ENCODE measurements at regions not wholly inside any gene's neighbourhood (a gene's known extent, or its start where the extent isn't known, plus 50 kb on each side); places are given as distances from the start of the nearest gene placed in this dataset.
"Not testable (repeated sequence)": the region's sequence is repeated elsewhere in the genome, so short reads cannot be mapped to it uniquely, and the experiment has no call there.

DNA sequence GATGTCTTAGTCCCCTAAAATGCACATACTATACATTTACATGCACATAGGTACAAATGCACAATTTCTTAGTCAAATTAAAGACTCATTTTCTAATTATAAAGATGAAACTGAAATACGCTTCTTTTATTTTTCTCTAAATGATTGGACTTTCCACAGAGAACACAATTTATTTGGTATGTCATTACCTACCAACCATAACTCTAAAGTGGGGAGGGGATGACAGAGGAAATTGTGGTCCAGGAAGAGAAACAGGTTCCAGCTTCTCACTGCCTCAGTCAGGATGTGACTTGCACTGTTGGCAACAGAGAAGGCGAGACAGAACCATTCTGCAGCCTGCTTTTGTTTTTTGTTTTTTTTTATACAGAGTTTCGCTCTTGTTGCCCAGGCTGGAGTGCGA, 1189.2 kb downstream of the PLA2G4A start:
- H3K27ac Mint-ChIP-seq, result no peak overlapping the region
- no peaks in the 10 kb centered on the region for H3K4me1 Mint-ChIP-seq
- H3K4me3 Mint-ChIP-seq, result no peak overlapping the region
- intact Hi-C loops (cut with micrococcal nuclease), result no loop called here
- no peaks in the 10 kb centered on the region for H3K27me3 Mint-ChIP-seq
- no peaks in the 10 kb centered on the region for H3K9me3 Mint-ChIP-seq
- no peaks in the 10 kb centered on the region for H3K36me3 Mint-ChIP-seq (ENCODE audit: low read depth)
- DNase-seq, result no peak

DNA sequence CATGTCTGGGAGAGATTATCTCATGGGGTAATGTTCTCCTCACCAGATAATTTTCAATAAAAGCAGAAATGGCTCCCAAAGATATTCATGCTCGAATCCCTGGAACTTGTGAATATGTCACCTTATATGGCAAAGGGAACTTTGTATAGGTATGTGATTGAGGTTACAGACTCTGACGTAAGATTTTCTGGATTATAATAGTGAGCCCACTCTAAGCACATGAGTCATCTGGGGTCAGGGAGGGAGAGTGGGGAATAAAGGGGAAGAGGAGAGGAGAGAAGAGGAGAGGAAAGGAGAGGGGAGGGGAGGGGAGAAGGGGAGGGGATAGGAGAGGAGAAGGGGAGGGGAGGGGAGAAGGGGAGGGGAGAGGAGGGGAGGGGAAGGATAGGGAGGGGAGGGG, 1193.9 kb downstream of the PLA2G4A start:
- Mint-ChIP-seq H3K4me3 (no peak overlapping the region), H3K27me3 (no peaks in the 10 kb centered on the region), H3K27ac (no peak overlapping the region), H3K36me3 (ENCODE audit: low read depth) (no peaks in the 10 kb centered on the region), H3K4me1 (no peaks in the 10 kb centered on the region), H3K9me3 (no peaks in the 10 kb centered on the region)
- DNase-seq, result no peak
- intact Hi-C loops (cut with micrococcal nuclease), result no loop called here

DNA sequence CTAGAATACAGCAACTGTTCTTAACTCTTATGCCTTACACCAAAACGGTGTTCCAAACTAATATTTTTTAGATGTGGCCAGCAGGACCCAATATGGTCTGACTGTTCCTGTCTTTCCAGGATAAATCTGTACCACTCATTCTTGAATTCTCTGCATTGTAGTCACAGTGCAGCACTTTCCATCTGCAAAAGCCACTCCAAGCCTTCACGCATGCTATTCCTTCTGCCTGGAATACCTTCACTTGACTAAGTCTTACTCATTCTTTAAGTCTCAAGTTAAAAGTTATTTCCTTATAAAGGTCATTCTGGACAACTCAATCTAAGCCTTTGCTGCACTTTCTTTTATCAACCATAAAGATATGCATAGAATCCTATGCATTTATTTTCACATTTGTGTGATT, 1194.5 kb downstream of the PLA2G4A start:
- intact Hi-C loops (cut with micrococcal nuclease), result no loop called here
- Mint-ChIP-seq H3K4me1 (no peaks in the 10 kb centered on the region), H3K36me3 (ENCODE audit: low read depth) (no peaks in the 10 kb centered on the region), H3K27me3 (no peaks in the 10 kb centered on the region), H3K4me3 (no peak overlapping the region), H3K9me3 (no peaks in the 10 kb centered on the region), H3K27ac (no peak overlapping the region)
- no peak for DNase-seq

DNA sequence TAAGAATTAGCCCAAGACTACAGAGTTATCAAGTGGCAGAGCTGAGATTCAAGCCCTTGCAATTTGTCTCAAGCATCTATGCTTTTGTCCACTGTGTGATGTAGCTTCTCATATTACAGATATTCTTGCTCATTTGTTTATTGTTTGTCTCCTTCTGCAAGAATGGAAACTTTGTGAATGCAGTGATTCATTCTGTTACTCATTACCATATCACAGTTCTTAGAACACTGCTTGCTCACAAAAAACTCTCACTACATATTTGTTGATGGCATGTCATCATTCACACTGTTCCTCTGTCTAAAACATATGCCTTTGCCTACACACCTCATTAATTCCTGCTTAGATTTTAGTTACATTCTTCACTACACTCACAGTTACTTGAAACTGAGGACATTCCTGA, 1198.9 kb downstream of the PLA2G4A start:
- Mint-ChIP-seq H3K36me3 (ENCODE audit: low read depth) (no peaks in the 10 kb centered on the region), H3K27ac (no peak overlapping the region), H3K27me3 (no peaks in the 10 kb centered on the region), H3K4me1 (no peaks in the 10 kb centered on the region), H3K9me3 (no peaks in the 10 kb centered on the region), H3K4me3 (no peak overlapping the region)
- DNase-seq, result no peak
- intact Hi-C loops (cut with micrococcal nuclease), result no loop called here

DNA sequence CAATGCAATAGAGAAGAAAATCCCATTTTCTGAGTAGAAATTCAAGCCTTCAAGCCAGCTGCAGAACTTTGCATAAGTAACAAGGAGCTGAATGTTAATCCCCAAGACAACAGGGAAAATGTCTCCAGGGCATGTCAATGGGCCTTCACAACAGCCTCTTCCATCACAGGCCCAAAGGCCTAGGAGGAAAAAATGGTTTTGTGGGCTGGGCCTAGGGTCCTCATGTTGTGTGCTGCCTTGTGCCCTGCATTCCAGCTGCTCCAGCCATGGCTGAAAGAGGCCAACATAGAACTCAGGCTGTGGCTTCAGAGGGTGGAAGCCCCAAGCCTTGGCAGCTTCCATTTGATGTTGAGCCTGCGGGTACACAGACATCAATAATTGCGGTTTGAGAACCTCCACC, 1208.8 kb downstream of the PLA2G4A start:
- H3K4me1 Mint-ChIP-seq; H3K27ac Mint-ChIP-seq; H3K9me3 Mint-ChIP-seq; H3K27me3 Mint-ChIP-seq; H3K4me3 Mint-ChIP-seq; H3K36me3 Mint-ChIP-seq (ENCODE audit: low read depth); intact Hi-C loops (cut with micrococcal nuclease); DNase-seq: not testable (repeated sequence)

DNA sequence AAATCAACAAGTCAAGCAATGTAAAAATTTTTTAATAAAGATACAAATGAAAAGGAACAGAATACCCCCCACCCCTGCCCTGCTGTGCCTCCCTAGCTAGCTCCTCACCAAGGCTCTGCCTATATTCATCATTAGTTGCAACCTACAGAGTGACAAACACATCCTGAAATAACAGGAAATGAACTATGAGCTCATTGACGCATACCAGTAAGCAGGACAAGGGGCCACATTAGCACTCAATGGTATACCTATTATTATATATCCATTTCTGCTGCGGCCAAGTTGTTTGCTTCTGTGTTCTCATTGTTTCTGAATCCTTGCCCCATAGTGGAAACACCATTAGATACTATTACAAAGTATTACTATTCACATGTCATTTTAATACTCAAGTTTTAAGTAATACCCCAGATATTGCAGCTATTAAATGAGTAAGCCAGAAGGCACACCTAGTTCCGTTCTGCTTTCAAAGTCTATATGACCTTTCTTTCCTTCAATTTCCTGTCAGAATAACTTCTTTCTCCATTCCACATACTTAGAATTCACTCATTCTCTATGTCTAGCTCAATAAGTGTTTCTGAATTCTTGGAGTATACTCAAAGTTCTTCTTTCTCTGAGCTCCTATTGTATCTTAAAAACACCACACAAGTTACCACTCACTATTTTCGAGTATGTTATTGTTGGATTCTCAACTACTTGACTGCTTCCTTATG, 1214.9 kb downstream of the PLA2G4A start:
- Mint-ChIP-seq H3K27ac (no peak overlapping the region), H3K4me3 (no peak overlapping the region), H3K4me1 (no peaks in the 10 kb centered on the region), H3K27me3 (no peaks in the 10 kb centered on the region), H3K9me3 (no peaks in the 10 kb centered on the region), H3K36me3 (ENCODE audit: low read depth) (no peaks in the 10 kb centered on the region)
- intact Hi-C loops (cut with micrococcal nuclease), result no loop called here
- DNase-seq, result no peak

DNA sequence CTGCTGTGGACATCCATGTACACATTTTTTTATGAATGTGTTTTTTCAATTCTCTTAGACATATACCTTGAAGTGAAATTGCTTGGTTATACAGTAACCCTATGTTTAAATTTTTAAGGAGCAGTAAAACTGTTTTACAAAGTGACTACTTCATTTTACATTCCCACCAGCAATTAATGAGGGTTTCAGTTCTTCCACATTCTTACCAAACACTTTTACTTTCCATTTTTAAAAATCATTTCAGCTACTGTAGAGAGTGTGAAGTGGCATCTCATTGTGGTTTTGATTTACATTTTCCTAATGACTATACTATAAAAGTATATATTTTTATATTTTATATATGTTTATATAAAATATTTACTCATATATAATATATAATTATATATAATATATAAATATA, 1221.5 kb downstream of the PLA2G4A start:
- no peaks in the 10 kb centered on the region for H3K9me3 Mint-ChIP-seq
- no peaks in the 10 kb centered on the region for H3K36me3 Mint-ChIP-seq (ENCODE audit: low read depth)
- no peaks in the 10 kb centered on the region for H3K4me1 Mint-ChIP-seq
- intact Hi-C loops (cut with micrococcal nuclease), result no loop called here
- no peak overlapping the region for H3K4me3 Mint-ChIP-seq
- no peak for DNase-seq
- no peak overlapping the region for H3K27ac Mint-ChIP-seq
- H3K27me3 Mint-ChIP-seq, result no peaks in the 10 kb centered on the region

DNA sequence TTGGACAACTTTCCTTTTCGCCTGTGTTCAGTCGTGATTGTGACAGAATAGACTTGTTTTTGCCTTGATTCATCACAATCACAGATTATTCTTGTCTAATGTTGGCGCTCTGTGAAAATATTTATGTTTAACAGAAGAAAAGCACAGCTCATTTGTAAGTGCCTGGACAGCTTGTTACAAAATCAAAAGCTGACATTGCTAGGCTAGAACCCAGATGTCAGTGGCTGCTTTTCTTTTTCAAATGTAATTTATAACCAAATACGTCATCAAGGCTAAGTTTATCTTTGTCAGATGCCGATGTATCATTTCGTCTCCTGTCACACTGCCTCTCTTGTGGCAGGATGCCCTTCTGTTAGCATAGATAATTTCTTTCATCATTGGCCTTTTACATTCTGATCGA, 1227.3 kb downstream of the PLA2G4A start:
- no peak for DNase-seq
- Mint-ChIP-seq H3K9me3 (peaks cover 3% of the 10 kb centered on the region), H3K36me3 (ENCODE audit: low read depth) (no peaks in the 10 kb centered on the region), H3K4me1 (no peaks in the 10 kb centered on the region), H3K4me3 (no peak overlapping the region), H3K27ac (no peak overlapping the region), H3K27me3 (no peaks in the 10 kb centered on the region)
- intact Hi-C loops (cut with micrococcal nuclease), result no loop called here

DNA sequence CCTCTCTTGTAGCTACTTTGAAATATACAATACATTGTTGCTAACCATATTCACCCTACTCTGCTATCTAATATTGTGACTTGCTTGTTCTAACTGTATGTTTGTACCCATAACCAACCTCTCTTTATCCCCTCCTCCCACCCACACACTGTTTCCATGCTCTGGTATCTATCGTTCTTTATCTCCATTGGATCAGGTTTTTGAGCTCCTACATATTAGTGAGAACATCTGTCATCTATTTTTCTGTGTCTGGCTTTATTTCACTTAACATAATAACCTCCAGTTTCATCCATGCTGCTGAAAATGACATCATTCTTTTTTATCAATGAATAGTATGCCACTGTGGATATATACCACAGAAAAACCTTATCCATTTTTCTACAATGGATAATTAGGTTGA, 1230.1 kb downstream of the PLA2G4A start:
- Mint-ChIP-seq H3K27me3 (no peaks in the 10 kb centered on the region), H3K4me1 (no peaks in the 10 kb centered on the region), H3K4me3 (no peak overlapping the region), H3K9me3 (peaks cover 3% of the 10 kb centered on the region), H3K27ac (no peak overlapping the region), H3K36me3 (ENCODE audit: low read depth) (no peaks in the 10 kb centered on the region)
- no peak for DNase-seq
- intact Hi-C loops (cut with micrococcal nuclease), result no loop called here

DNA sequence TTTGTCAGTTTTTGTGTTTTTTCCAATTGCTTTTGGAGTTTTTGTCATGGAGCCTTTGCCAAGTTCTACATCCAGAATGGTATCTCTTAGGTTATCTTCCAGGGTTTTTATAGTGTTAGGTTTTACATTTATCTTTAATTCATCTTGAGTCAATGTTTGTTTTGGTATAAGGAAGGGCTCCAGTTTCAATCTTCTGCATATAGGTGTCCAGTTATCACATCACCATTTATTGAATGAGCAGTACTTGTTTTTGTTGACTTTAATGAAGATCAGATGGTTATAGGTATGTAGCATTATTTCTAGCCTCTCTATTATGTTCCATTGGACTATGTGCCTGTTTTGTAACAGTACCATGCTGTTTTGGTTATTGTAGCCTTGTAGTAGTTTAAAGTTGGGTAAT, 1233.1 kb downstream of the PLA2G4A start:
- DNase-seq, result no peak
- intact Hi-C loops (cut with micrococcal nuclease), result no loop called here
- no peaks in the 10 kb centered on the region for H3K4me1 Mint-ChIP-seq
- no peak overlapping the region for H3K4me3 Mint-ChIP-seq
- H3K27me3 Mint-ChIP-seq, result no peaks in the 10 kb centered on the region
- no peak overlapping the region for H3K27ac Mint-ChIP-seq
- H3K36me3 Mint-ChIP-seq (ENCODE audit: low read depth), result no peaks in the 10 kb centered on the region
- peaks cover 13% of the 10 kb centered on the region for H3K9me3 Mint-ChIP-seq

DNA sequence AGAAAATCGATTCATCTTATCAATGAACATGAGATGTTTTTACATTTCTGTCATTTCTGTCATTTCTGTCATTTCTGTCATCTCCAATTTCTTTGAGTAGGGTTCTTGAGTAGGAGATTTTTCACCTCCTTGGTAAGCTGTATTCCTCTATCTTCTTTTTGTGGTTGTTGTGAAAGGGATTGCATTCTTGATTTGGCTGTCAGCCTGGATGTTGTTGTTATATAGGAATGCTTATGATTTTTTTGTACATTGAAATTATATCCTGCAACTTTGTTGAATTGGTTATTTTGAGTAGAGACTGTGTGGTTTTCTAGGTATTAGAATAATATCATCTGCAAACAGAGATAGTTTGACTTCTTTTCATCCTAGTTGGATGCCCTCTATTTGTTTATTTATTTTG, 1233.7 kb downstream of the PLA2G4A start:
- intact Hi-C loops (cut with micrococcal nuclease), result no loop called here
- no peak overlapping the region for H3K27ac Mint-ChIP-seq
- peaks cover 13% of the 10 kb centered on the region for H3K9me3 Mint-ChIP-seq
- no peak overlapping the region for H3K4me3 Mint-ChIP-seq
- DNase-seq, result no peak
- no peaks in the 10 kb centered on the region for H3K27me3 Mint-ChIP-seq
- no peaks in the 10 kb centered on the region for H3K36me3 Mint-ChIP-seq (ENCODE audit: low read depth)
- H3K4me1 Mint-ChIP-seq, result no peaks in the 10 kb centered on the region

DNA sequence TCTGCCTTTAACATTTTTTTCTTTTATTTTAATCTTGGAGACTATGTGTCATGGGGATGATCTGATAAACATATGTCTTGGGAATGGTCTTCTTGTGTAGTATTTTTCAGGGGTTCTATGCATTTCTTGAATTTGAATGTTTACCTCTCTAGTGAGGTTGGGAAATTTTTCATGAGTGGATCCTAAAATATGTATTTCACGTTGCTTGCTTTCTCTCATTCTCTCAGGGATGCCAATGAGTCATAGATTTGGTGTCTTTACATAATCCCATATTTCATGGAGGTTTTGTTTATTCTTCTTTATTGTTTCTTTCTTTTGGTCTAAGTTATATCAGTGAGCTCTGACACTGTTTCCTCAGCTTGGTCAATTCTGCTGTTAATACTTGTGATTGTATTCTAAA, 1237.2 kb downstream of the PLA2G4A start:
- Mint-ChIP-seq H3K36me3 (ENCODE audit: low read depth) (no peaks in the 10 kb centered on the region), H3K9me3 (peaks cover 20% of the 10 kb centered on the region), H3K27me3 (no peaks in the 10 kb centered on the region), H3K4me1 (no peaks in the 10 kb centered on the region), H3K27ac (no peak overlapping the region), H3K4me3 (no peak overlapping the region)
- no peak for DNase-seq
- intact Hi-C loops (cut with micrococcal nuclease), result no loop called here

DNA sequence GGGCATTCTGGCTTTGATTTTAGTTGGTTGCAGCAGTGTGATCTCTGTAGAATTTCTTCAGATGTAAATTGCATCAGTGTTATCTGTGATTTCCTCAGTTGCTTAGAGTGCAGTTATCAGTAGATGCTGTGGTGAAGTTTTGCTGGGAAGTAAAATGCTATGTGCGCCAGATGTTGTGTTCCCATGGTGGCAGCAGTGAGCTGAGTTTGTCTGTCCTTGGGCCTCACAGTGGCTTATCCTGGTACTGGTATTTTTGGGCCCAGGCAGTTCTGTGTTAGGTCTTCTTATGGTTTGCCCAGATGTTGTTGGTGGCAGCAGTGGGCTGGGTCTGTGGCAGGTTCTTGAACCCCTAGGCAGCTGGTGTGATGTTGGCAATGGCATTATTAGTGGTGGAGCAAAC, 1242.1 kb downstream of the PLA2G4A start:
- no peaks in the 10 kb centered on the region for H3K27me3 Mint-ChIP-seq
- no peak overlapping the region for H3K27ac Mint-ChIP-seq
- H3K4me1 Mint-ChIP-seq, result no peaks in the 10 kb centered on the region
- peaks cover 22% of the 10 kb centered on the region for H3K9me3 Mint-ChIP-seq
- intact Hi-C loops (cut with micrococcal nuclease), result no loop called here
- no peak overlapping the region for H3K4me3 Mint-ChIP-seq
- DNase-seq, result no peak
- H3K36me3 Mint-ChIP-seq (ENCODE audit: low read depth), result no peaks in the 10 kb centered on the region

DNA sequence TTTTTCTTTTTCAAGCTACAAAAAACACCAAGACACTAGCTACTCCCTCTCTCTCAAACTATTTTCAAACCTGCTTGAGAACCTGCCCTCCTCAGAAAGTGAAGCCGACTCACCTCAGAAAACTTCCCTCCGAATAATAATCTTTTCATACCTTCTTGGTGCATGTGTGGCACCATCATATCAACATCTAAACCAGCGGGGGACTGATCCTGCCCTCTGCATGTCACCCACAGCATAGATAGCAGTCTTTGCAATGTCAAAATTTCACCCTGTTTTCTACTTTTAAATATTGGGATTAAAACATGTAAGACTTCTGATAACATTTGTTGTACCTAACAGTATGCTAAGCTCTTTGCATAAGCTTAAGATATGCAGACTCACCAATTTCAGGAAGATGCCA, 1260.3 kb downstream of the PLA2G4A start:
- Mint-ChIP-seq H3K27ac (no peak overlapping the region), H3K9me3 (peaks cover 9% of the 10 kb centered on the region), H3K4me1 (no peaks in the 10 kb centered on the region), H3K36me3 (ENCODE audit: low read depth) (no peaks in the 10 kb centered on the region), H3K27me3 (no peaks in the 10 kb centered on the region), H3K4me3 (no peak overlapping the region)
- intact Hi-C loops (cut with micrococcal nuclease), result no loop called here
- no peak for DNase-seq

DNA sequence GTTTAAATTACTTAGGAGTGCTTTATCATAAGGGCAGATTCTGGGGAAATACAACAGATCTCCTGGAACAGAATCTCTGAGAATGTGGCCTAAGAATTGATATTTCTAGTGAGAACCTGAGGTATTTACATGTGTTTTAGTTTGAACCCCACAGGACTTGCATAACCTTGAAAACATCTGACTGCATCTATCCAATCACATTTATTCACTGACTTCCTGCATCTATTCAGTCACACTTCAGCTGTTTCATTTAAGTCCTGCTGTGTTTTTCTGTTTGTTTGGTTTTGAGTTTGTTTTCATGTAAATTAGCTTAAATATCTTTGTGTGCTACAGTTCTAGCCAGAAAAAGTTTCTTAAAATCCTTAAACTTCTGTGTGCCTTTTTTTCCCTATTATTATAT, 1260.7 kb downstream of the PLA2G4A start:
- H3K9me3 Mint-ChIP-seq, result peaks cover 9% of the 10 kb centered on the region
- no peaks in the 10 kb centered on the region for H3K27me3 Mint-ChIP-seq
- H3K36me3 Mint-ChIP-seq (ENCODE audit: low read depth), result no peaks in the 10 kb centered on the region
- H3K27ac Mint-ChIP-seq, result no peak overlapping the region
- intact Hi-C loops (cut with micrococcal nuclease), result no loop called here
- no peak for DNase-seq
- no peak overlapping the region for H3K4me3 Mint-ChIP-seq
- no peaks in the 10 kb centered on the region for H3K4me1 Mint-ChIP-seq
